H9 (cell line): ENCODE measurements at regions not wholly inside any gene's neighbourhood (a gene's known extent, or its start where the extent isn't known, plus 50 kb on each side); places are given as distances from the start of the nearest gene placed in this dataset.

Experiments used
- DNase-seq: peaks from one replicate; pipeline ENCODE4 v3.0.0-alpha.2; 2017
- H2AFZ ChIP-seq: one replicate; pipeline ENCODE4 v1.6.1; 2013; ENCODE audit warnings: mild to moderate bottlenecking, low read length, control low read depth, moderate library complexity
- H2AK5ac ChIP-seq: 2 replicates; pipeline ENCODE4 v1.6.1; 2013; ENCODE audit warnings: low read length, control low read depth, mixed read lengths; ENCODE audit not compliant: insufficient read length
- H2BK120ac ChIP-seq: one replicate; pipeline ENCODE4 v1.6.1; 2013; ENCODE audit warnings: low read depth, mild to moderate bottlenecking, low read length, control low read depth, inconsistent platforms; ENCODE audit not compliant: poor library complexity, severe bottlenecking
- H2BK12ac ChIP-seq: 2 replicates; pipeline ENCODE4 v1.6.1; 2013; ENCODE audit warnings: low read length, control low read depth, mixed read lengths, low read depth; ENCODE audit not compliant: insufficient read length
- H2BK15ac ChIP-seq: 2 replicates; pipeline ENCODE4 v1.6.1; 2013; ENCODE audit warnings: low read depth, low read length, control low read depth
- H2BK20ac ChIP-seq: one replicate; pipeline ENCODE4 v1.6.1; 2013; ENCODE audit warnings: low read depth, mild to moderate bottlenecking, low read length, control low read depth, inconsistent platforms; ENCODE audit not compliant: poor library complexity, severe bottlenecking
- H2BK5ac ChIP-seq: 2 replicates; pipeline ENCODE4 v1.6.1; 2013; ENCODE audit warnings: low read length, control low read depth, mixed read lengths; ENCODE audit not compliant: insufficient read length
- H3K14ac ChIP-seq: 2 replicates; pipeline ENCODE4 v1.6.1; 2013; ENCODE audit warnings: low read length, control low read depth; ENCODE audit not compliant: insufficient read depth
- H3K18ac ChIP-seq: 2 replicates; pipeline ENCODE4 v1.6.1; 2013; ENCODE audit warnings: low read depth, mild to moderate bottlenecking, mixed read lengths, low read length, control low read depth; ENCODE audit not compliant: insufficient read length
- H3K23ac ChIP-seq: 2 replicates; pipeline ENCODE4 v1.6.1; 2013; ENCODE audit warnings: low read length, control low read depth, mixed read lengths, low read depth; ENCODE audit not compliant: insufficient read length
- H3K23me2 ChIP-seq: 2 replicates; pipeline ENCODE4 v1.6.1; 2013; ENCODE audit warnings: low read depth, mild to moderate bottlenecking, mixed read lengths, low read length, control low read depth; ENCODE audit not compliant: insufficient read length, poor library complexity, severe bottlenecking
- H3K27ac ChIP-seq: 2 replicates; pipeline ENCODE4 v1.5.1; 2013; ENCODE audit warnings: low read length, control low read depth, mixed read lengths, low read depth; ENCODE audit not compliant: insufficient read length
- H3K27me3 ChIP-seq: 2 replicates; pipeline ENCODE4 v1.6.1; 2013; ENCODE audit warnings: low read length, control low read depth, inconsistent platforms; ENCODE audit not compliant: insufficient read depth
- H3K4ac ChIP-seq: 2 replicates; pipeline ENCODE4 v1.6.1; 2013; ENCODE audit warnings: low read depth, mild to moderate bottlenecking, control low read depth, inconsistent platforms, low read length, moderate library complexity
- H3K4me1 ChIP-seq: 2 replicates; pipeline ENCODE4 v1.6.1; 2013; ENCODE audit warnings: low read length, control low read depth, inconsistent platforms; ENCODE audit not compliant: insufficient read depth
- H3K4me2 ChIP-seq: 2 replicates; pipeline ENCODE4 v1.6.1; 2013; ENCODE audit warnings: low read length, control low read depth, mixed read lengths; ENCODE audit not compliant: insufficient read length, insufficient read depth
- H3K56ac ChIP-seq: 2 replicates; pipeline ENCODE4 v1.6.1; 2013; ENCODE audit warnings: low read depth, mild to moderate bottlenecking, mixed read lengths, low read length, control low read depth; ENCODE audit not compliant: insufficient read length
- H3K79me1 ChIP-seq: 2 replicates; pipeline ENCODE4 v1.6.1; 2013; ENCODE audit warnings: low read depth, mild to moderate bottlenecking, moderate library complexity, low read length, control low read depth, inconsistent platforms; ENCODE audit not compliant: insufficient read depth, poor library complexity, severe bottlenecking
- H3K79me2 ChIP-seq: 2 replicates; pipeline ENCODE4 v1.6.1; 2013; ENCODE audit warnings: low read length, control low read depth, inconsistent platforms; ENCODE audit not compliant: insufficient read depth
- H3K9ac ChIP-seq: 2 replicates; pipeline ENCODE4 v1.6.1; 2013; ENCODE audit warnings: low read length, control low read depth, mixed read lengths; ENCODE audit not compliant: insufficient read length; ENCODE audit errors: extremely low read depth
- H3K9me3 ChIP-seq: one replicate; pipeline ENCODE4 v1.6.1; 2013; ENCODE audit warnings: low read depth, low read length, inconsistent platforms; ENCODE audit not compliant: control insufficient read depth
- H3T11ph ChIP-seq: one replicate; pipeline ENCODE4 v1.6.1; 2013; ENCODE audit warnings: mild to moderate bottlenecking, low read length, control low read depth, inconsistent platforms
- H4K20me1 ChIP-seq: one replicate; pipeline ENCODE4 v1.6.1; 2013; ENCODE audit not compliant: control insufficient read depth, insufficient read length, insufficient read depth
- H4K5ac ChIP-seq: 2 replicates; pipeline ENCODE4 v1.6.1; 2013; ENCODE audit warnings: low read depth, mild to moderate bottlenecking, mixed read lengths, low read length, control low read depth; ENCODE audit not compliant: insufficient read length
- H4K8ac ChIP-seq: replicated peaks from 2 replicates; pipeline ENCODE4 v1.6.1; 2013; ENCODE audit warnings: low read length, control low read depth, mixed read lengths, low read depth; ENCODE audit not compliant: insufficient read length
- H4K91ac ChIP-seq: 2 replicates; pipeline ENCODE4 v1.6.1; 2013; ENCODE audit warnings: low read depth, mild to moderate bottlenecking, moderate library complexity, mixed read lengths, low read length, control low read depth; ENCODE audit not compliant: insufficient read length
- H3K27ac Mint-ChIP-seq, 3 experiments: 2 replicates in 2 of 3; 3 replicates in 1 of 3; pipeline ENCODE4 v1.8.0; 2020 to 2021; ENCODE audit warnings: mixed read lengths in 3 of 3, mild to moderate bottlenecking in 1 of 3, moderate library complexity in 1 of 3
- H3K27me3 Mint-ChIP-seq: 2 replicates; pipeline ENCODE4 v1.8.0; 2021; ENCODE audit warnings: low read depth, mild to moderate bottlenecking, moderate library complexity, mixed read lengths
- H3K36me3 Mint-ChIP-seq, 3 experiments: 2 replicates in 2 of 3; 3 replicates in 1 of 3; pipeline ENCODE4 v1.8.0; 2020 to 2021; ENCODE audit warnings: low read depth in 3 of 3, mixed read lengths in 3 of 3; ENCODE audit not compliant: insufficient read depth in 1 of 3
- H3K4me1 Mint-ChIP-seq, 2 experiments: 2 replicates each; pipeline ENCODE4 v1.8.0; 2020; ENCODE audit warnings: mixed read lengths in 2 of 2
- H3K4me3 Mint-ChIP-seq, 2 experiments: 2 replicates in 1 of 2; 3 replicates in 1 of 2; pipeline ENCODE4 v1.8.0; 2020 to 2021; ENCODE audit warnings: mild to moderate bottlenecking in 2 of 2, mixed read lengths in 2 of 2, moderate library complexity in 1 of 2
- H3K9me3 Mint-ChIP-seq, 2 experiments: 2 replicates in 1 of 2; 3 replicates in 1 of 2; pipeline ENCODE4 v1.8.0; 2020; ENCODE audit warnings: mild to moderate bottlenecking in 2 of 2, mixed read lengths in 2 of 2, moderate library complexity in 1 of 2
- CTCF ChIP-seq: fragments of 200-600 bp; sonication (generic); conservative IDR thresholded peaks from 3 replicates; pipeline ENCODE4 v1.8.0; 2021; ENCODE audit warnings: antibody characterized with exemption, mild to moderate bottlenecking
- WGBS: extraction: QIAGEN DNeasy Blood & Tissue Kit; methylation state at CpG from one replicate; pipeline ENCODE4 v1.1.7; 2013; ENCODE audit warnings: missing lambda C conversion rate, low lambda C conversion rate, mixed read lengths; ENCODE audit not compliant: insufficient read length; ENCODE audit errors: extremely low coverage; 5-methylcytosine and 5-hydroxymethylcytosine counted together

GRCh38 chr6:80658926-80659325 is 552.5 kb downstream of the BCKDHB start:
- WGBS = no CpG with 5 or more reads among the region's 19 CpGs
- DNase-seq = no peak
- H3K27me3 Mint-ChIP-seq = no peaks in the 10 kb centered on the region
- H3K4ac ChIP-seq = no peak overlapping the region
- no peak overlapping the region for H2BK12ac ChIP-seq
- H3K36me3 Mint-ChIP-seq = no peaks in the 10 kb centered on the region
- no peak for TF ChIP-seq CTCF
- H3K23me2 ChIP-seq = no peaks in the 10 kb centered on the region
- H4K91ac ChIP-seq = no peak overlapping the region
- H2BK5ac ChIP-seq = no peak overlapping the region
- no peaks in the 10 kb centered on the region for H4K20me1 ChIP-seq
- no peak overlapping the region for H3K56ac ChIP-seq
- H4K8ac ChIP-seq = no peak overlapping the region
- H3K4me3 Mint-ChIP-seq = no peak overlapping the region
- H3T11ph ChIP-seq = no peak overlapping the region
- no peak overlapping the region for H4K5ac ChIP-seq
- H3K27me3 ChIP-seq = no peaks in the 10 kb centered on the region
- H3K9me3 Mint-ChIP-seq = no peaks in the 10 kb centered on the region
- H2BK120ac ChIP-seq = no peak overlapping the region
- H3K27ac ChIP-seq = no peak overlapping the region
- no peak overlapping the region for H2BK20ac ChIP-seq
- no peaks in the 10 kb centered on the region for H3K79me1 ChIP-seq
- no peaks in the 10 kb centered on the region for H3K4me1 Mint-ChIP-seq
- no peak overlapping the region for H3K9ac ChIP-seq
- no peak overlapping the region for H2AFZ ChIP-seq
- no peak overlapping the region for H3K18ac ChIP-seq
- no peak overlapping the region for H3K23ac ChIP-seq
- H3K4me2 ChIP-seq = no peak overlapping the region
- H3K27ac Mint-ChIP-seq = no peak overlapping the region
- no peaks in the 10 kb centered on the region; the same call in 1 of the 2 replicates for H3K79me2 ChIP-seq
- no peak overlapping the region for H2BK15ac ChIP-seq
- no peak overlapping the region for H2AK5ac ChIP-seq
- no peak overlapping the region for H3K14ac ChIP-seq
- no peaks in the 10 kb centered on the region for H3K4me1 ChIP-seq
- H3K9me3 ChIP-seq = no peaks in the 10 kb centered on the region
